ENCODE measurements at regions not wholly inside any gene's neighbourhood (a gene's known extent, or its start where the extent isn't known, plus 50 kb on each side); places are given as distances from the start of the nearest gene placed in this dataset.

DNA sequence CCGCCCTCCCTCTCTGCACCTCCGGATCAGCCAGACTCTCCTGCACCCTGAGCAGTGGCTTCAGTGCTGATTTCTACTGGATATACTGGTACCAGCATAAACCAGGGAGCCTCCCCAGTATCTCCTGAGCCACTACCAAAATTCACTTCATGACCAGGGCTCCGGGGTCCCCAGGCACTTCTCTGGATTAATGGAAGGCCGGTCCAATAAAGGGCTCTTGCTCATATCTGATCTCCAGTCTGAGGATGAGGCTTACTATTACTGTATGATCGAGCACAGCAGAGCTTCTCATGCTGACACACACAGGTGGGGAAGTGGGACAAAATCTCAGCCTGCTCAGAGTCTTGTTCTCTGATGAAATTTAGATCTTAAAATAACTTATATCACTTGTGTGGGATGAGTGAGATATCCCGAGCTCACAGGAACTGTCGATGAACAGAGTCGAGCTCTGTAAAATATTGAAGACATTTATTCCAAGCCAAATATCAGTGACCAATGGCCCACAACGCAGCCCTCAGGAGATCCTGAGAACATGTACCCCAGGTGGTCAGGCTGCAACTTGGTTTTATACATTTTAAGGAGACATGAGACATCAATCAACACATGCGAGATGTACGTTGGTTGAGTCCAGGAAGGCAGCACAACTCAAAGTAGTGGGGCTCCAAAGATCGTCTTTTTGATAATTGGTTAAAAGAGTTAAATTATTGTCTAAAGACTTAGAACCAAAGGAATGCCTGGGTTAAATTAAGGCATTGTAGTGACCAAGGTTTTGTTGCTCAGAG lies 93.0 kb upstream of the TOP3B start:
- Mint-ChIP-seq H3K36me3 (ENCODE audit: low read depth) (no peaks in the 10 kb centered on the region), H3K27ac (no peak overlapping the region), H3K4me1 (ENCODE audit: low read depth) (no peaks in the 10 kb centered on the region), H3K9me3 (no peaks in the 10 kb centered on the region), H3K4me3 (no peak overlapping the region), H3K27me3 (peaks cover 10% of the 10 kb centered on the region)
- no peak for DNase-seq
- TF ChIP-seq, protein P1, sequence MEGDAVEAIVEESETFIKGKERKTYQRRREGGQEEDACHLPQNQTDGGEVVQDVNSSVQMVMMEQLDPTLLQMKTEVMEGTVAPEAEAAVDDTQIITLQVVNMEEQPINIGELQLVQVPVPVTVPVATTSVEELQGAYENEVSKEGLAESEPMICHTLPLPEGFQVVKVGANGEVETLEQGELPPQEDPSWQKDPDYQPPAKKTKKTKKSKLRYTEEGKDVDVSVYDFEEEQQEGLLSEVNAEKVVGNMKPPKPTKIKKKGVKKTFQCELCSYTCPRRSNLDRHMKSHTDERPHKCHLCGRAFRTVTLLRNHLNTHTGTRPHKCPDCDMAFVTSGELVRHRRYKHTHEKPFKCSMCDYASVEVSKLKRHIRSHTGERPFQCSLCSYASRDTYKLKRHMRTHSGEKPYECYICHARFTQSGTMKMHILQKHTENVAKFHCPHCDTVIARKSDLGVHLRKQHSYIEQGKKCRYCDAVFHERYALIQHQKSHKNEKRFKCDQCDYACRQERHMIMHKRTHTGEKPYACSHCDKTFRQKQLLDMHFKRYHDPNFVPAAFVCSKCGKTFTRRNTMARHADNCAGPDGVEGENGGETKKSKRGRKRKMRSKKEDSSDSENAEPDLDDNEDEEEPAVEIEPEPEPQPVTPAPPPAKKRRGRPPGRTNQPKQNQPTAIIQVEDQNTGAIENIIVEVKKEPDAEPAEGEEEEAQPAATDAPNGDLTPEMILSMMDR (IDR thresholded peaks at IDR 0.05): no peak
- ChIA-PET CTCF (no interaction called here), POLR2A (no interaction called here)
- intact Hi-C loops (cut with micrococcal nuclease): no loop called here
- no peak for ATAC-seq

DNA sequence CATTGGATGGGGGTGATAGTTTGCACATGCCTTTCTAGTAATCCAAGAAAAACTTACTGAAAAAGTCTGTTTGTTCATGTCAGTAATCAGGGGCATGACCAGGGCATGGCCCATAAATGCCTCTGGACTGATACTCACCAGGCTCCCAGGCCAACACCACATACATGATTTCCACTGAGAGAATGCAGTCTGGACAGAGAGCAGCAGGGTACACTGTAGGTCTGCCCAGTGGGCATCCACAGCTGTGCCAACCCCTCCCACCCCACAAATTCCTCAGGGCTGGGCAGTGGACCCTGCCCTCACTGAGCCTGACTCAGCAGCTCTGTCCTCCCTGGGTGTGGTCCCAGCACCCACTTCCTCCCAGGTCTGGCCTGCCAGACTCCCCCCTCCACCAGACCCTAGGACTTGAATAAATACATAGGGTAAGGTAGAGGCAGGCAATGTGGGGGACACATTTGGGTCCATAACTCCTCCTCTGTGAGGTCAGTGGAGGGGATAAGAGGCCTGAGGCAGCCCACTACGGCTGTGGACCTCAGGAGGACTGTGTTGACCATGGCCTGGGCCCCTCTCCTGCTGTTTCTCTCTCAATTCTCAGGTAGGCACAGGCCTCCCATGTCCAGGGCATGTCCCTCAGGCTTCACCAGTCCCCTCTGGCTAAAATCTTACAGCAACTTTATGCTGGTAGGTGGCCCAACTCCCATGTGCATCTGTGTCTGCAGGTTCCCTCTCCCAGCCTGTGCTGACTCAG lies 92.2 kb upstream of the TOP3B start:
- intact Hi-C loops (cut with micrococcal nuclease): no loop called here
- H3K27me3 Mint-ChIP-seq: peaks cover 5% of the 10 kb centered on the region
- no peak for ATAC-seq
- no peaks in the 10 kb centered on the region for H3K4me1 Mint-ChIP-seq (ENCODE audit: low read depth)
- no peaks in the 10 kb centered on the region for H3K9me3 Mint-ChIP-seq
- ChIA-PET CTCF (interaction anchor here (6.3 kb wide), 1 partner anchor 14 kb away, joined by 29 read pairs; no protein-coding TSS in a partner anchor), POLR2A (no interaction called here)
- no peaks in the 10 kb centered on the region for H3K36me3 Mint-ChIP-seq (ENCODE audit: low read depth)
- H3K4me3 Mint-ChIP-seq: no peak overlapping the region
- TF ChIP-seq, protein P1 (IDR thresholded peaks at IDR 0.05): no peak
- DNase-seq: no peak
- no peak overlapping the region for H3K27ac Mint-ChIP-seq

DNA sequence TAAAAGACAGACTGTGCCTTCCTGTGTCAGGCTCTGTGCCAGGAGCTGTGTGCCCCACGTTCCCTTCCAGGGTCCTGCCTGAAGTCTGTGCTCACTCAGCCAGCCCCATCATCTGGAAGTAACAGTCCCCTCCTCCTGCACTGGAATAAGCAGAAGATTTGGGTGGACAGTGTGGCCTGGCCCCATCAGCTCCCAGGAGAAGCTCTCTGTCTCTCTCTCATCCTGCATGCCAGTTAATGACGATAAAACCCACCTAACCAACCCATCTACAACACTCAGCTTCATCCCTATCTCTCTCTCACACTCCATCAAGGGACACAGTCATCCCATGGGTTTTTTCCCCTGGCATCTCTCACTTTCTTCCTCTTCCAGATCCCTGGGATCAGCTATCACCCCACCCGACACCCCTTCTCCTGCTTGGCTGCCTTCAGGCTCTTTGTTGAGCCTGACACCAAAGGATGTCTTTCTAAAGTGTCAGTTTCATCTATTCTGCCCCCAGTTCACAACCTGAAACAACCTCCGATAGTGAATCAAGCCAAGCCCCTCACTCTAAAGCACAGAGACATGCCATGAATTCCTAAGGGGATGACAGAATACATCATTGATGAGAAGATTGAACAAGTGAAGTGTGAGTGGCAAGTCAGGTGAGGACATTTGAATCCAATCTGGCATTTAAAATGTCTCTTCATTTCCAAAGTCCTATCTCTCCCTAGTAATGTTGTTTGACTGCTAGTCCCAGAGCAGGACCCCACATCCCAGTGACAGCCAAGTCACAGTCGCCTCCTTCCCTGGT lies 91.4 kb upstream of the TOP3B start:
- no peaks in the 10 kb centered on the region for H3K36me3 Mint-ChIP-seq (ENCODE audit: low read depth)
- TF ChIP-seq, protein P1 (IDR thresholded peaks at IDR 0.05): no peak
- ATAC-seq (no peak), DNase-seq (no peak)
- no peaks in the 10 kb centered on the region for H3K4me1 Mint-ChIP-seq (ENCODE audit: low read depth)
- ChIA-PET POLR2A (no interaction called here), CTCF (interaction anchor here (6.3 kb wide), 1 partner anchor 13 kb away, joined by 29 read pairs; no protein-coding TSS in a partner anchor)
- no peak overlapping the region for H3K27ac Mint-ChIP-seq
- H3K4me3 Mint-ChIP-seq: no peak overlapping the region
- H3K9me3 Mint-ChIP-seq: no peaks in the 10 kb centered on the region
- intact Hi-C loops (cut with micrococcal nuclease): no loop called here
- peaks cover 5% of the 10 kb centered on the region for H3K27me3 Mint-ChIP-seq

DNA sequence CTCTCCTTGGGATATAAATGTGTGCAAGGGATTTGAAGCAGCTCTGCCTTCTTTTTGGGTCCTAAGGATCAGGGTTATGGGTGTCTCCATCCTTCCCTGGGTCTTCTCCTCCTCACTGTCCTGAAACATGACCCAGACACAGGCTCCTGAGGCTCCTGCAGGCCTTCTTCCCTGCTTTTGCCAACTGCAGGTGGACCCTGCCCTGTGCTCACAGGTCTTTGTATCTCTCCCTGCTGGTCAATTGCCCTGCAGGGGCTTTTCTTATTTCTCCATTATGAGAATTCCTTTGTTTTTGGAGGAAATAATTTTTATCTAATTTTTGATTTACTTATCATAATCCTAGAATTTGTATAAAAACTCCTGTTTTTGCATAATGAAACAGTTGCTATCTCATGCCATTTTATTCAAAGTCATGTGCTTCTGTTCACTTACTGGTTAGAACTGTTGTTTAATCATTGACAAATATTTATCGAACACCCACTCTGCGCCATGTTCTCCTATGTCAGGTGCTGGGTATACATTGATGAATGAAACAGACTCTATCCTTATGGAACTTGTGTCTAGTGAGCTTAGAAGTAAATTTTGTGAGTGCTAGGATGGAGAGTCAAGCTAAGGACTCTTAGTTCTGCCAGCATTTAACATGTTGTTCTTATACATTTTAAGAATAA lies 89.7 kb upstream of the TOP3B start:
- no peaks in the 10 kb centered on the region for H3K4me1 Mint-ChIP-seq (ENCODE audit: low read depth)
- TF ChIP-seq, protein P1 (IDR thresholded peaks at IDR 0.05): no peak
- ATAC-seq: no peak
- DNase-seq: no peak
- no peaks in the 10 kb centered on the region for H3K9me3 Mint-ChIP-seq
- peaks cover 5% of the 10 kb centered on the region for H3K27me3 Mint-ChIP-seq
- no peaks in the 10 kb centered on the region for H3K36me3 Mint-ChIP-seq (ENCODE audit: low read depth)
- POLR2A ChIA-PET: interaction anchor here (0.6 kb wide), 1 partner anchor 23 kb away, joined by 4 read pairs; no protein-coding TSS in a partner anchor
- H3K27ac Mint-ChIP-seq: no peak overlapping the region
- CTCF ChIA-PET: interaction anchor here (6.3 kb wide), 1 partner anchor 12 kb away, joined by 29 read pairs; no protein-coding TSS in a partner anchor
- no peak overlapping the region for H3K4me3 Mint-ChIP-seq
- intact Hi-C loops (cut with micrococcal nuclease): no loop called here

All from activated CD8-positive, alpha-beta T cell treated with anti-CD3 and anti-CD28 coated beads for 36 hours (primary cell).